ENCODE measurements at regions not wholly inside any gene's neighbourhood (a gene's known extent, or its start where the extent isn't known, plus 50 kb on each side); places are given as distances from the start of the nearest gene placed in this dataset.

- no peak for TF ChIP-seq POLR2AphosphoS5 (IDR thresholded peaks at IDR 0.05)
- TF ChIP-seq POLR2A (IDR thresholded peaks at IDR 0.05), result no peak
- no peak for TF ChIP-seq CTCF (IDR thresholded peaks at IDR 0.05)
- intact Hi-C loops (cut with DNase I; ENCODE audit: low total_unique reads), result no loop called here
- no peaks in the 10 kb centered on the region for H3K36me3 ChIP-seq
- no peaks in the 10 kb centered on the region for H3K9me3 ChIP-seq
- H3K27ac ChIP-seq, result no peak overlapping the region
- H3K4me1 ChIP-seq, result no peaks in the 10 kb centered on the region
- peaks cover 0 to 11% of the 10 kb centered on the region in 2 donors for H3K27me3 ChIP-seq
- H3K4me3 ChIP-seq, result no peak overlapping the region
- no peak for DNase-seq (ENCODE audit: low spot score in 2 of 2)
These were observed 91.7 kb upstream of the E2F8 start for GRCh38 chr11:19332476-19332875.

- DNase-seq (ENCODE audit: low spot score in 2 of 2), result no peak
- Histone ChIP-seq H3K9me3 (no peaks in the 10 kb centered on the region), H3K36me3 (no peaks in the 10 kb centered on the region), H3K4me3 (no peak overlapping the region), H3K27ac (no peak overlapping the region), H3K27me3 (peaks cover 0 to 8% of the 10 kb centered on the region in 2 donors), H3K4me1 (no peaks in the 10 kb centered on the region)
- TF ChIP-seq CTCF (IDR thresholded peaks at IDR 0.05) (no peak), POLR2AphosphoS5 (IDR thresholded peaks at IDR 0.05) (no peak), POLR2A (IDR thresholded peaks at IDR 0.05) (no peak)
- intact Hi-C loops (cut with DNase I; ENCODE audit: low total_unique reads), result no loop called here
These were observed 89.7 kb upstream of the E2F8 start for GRCh38 chr11:19330416-19330815.

- intact Hi-C loops (cut with DNase I; ENCODE audit: low total_unique reads), result no loop called here
- Histone ChIP-seq H3K4me3 (no peak overlapping the region), H3K4me1 (no peaks in the 10 kb centered on the region), H3K36me3 (no peaks in the 10 kb centered on the region), H3K9me3 (no peaks in the 10 kb centered on the region), H3K27me3 (peaks cover 0 to 8% of the 10 kb centered on the region in 2 donors), H3K27ac (no peak overlapping the region)
- TF ChIP-seq CTCF (IDR thresholded peaks at IDR 0.05) (no peak), POLR2A (IDR thresholded peaks at IDR 0.05) (no peak), POLR2AphosphoS5 (IDR thresholded peaks at IDR 0.05) (no peak)
- no peak for DNase-seq (ENCODE audit: low spot score in 2 of 2)
These were observed 89.2 kb upstream of the E2F8 start for GRCh38 chr11:19329970-19330369.

GRCh38 chr11:19328586-19329311 is 88.0 kb upstream of the E2F8 start:
- no peak for TF ChIP-seq CTCF (IDR thresholded peaks at IDR 0.05)
- TF ChIP-seq POLR2AphosphoS5 (IDR thresholded peaks at IDR 0.05), result no peak
- TF ChIP-seq POLR2A (IDR thresholded peaks at IDR 0.05), result no peak
- H3K27ac ChIP-seq, result no peak overlapping the region
- no peak for DNase-seq (ENCODE audit: low spot score in 2 of 2)
- H3K9me3 ChIP-seq, result no peaks in the 10 kb centered on the region
- intact Hi-C loops (cut with DNase I; ENCODE audit: low total_unique reads), result no loop called here
- no peak overlapping the region for H3K4me3 ChIP-seq
- no peaks in the 10 kb centered on the region for H3K4me1 ChIP-seq
- H3K27me3 ChIP-seq, result no peaks in the 10 kb centered on the region
- H3K36me3 ChIP-seq, result no peaks in the 10 kb centered on the region

GRCh38 chr11:19327280-19327679 is 86.5 kb upstream of the E2F8 start:
- Histone ChIP-seq H3K36me3 (no peaks in the 10 kb centered on the region), H3K9me3 (no peaks in the 10 kb centered on the region), H3K27me3 (peaks cover 0 to 4% of the 10 kb centered on the region in 2 donors), H3K27ac (no peak overlapping the region), H3K4me3 (no peak overlapping the region), H3K4me1 (no peaks in the 10 kb centered on the region)
- TF ChIP-seq CTCF (IDR thresholded peaks at IDR 0.05) (no peak), POLR2A (IDR thresholded peaks at IDR 0.05) (no peak), POLR2AphosphoS5 (IDR thresholded peaks at IDR 0.05) (no peak)
- no peak for DNase-seq (ENCODE audit: low spot score in 2 of 2)
- intact Hi-C loops (cut with DNase I; ENCODE audit: low total_unique reads), result no loop called here

All from breast epithelium (tissue), 4 donors.